SK-N-MC (cell line): ENCODE measurements at regions not wholly inside any gene's neighbourhood (a gene's known extent, or its start where the extent isn't known, plus 50 kb on each side); places are given as distances from the start of the nearest gene placed in this dataset.

Source experiments
- EZH2 ChIP-seq: fragments of 200-600 bp; sonication (generic); IDR thresholded peaks from one replicate; pipeline ENCODE4 v1.6.1; 2017; ENCODE audit warnings: antibody characterized with exemption
- POLR2AphosphoS5 ChIP-seq: IDR thresholded peaks from 2 replicates; pipeline ENCODE4 v1.6.1; 2012; ENCODE audit warnings: mild to moderate bottlenecking, low read depth, low read length, borderline replicate concordance

DNA sequence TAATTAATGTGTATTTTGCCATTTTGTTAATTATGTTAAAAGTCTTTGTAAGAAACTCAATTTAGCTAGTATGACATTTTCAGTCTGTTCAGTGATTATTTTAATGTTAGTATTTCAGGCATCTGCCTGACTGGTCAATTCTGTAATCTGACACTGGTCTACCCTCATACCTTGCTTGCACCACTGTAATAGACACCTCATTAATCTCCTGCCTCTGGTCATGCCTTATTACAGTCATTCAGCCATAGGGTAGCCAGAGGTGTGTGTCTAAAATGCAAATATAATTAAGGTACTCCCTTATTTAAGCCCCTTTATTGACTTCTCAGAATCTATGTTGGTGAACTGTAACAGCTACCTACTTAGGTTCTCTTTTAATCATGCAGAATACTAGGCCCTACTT, 861.1 kb upstream of the IGFBP7 start:
- TF ChIP-seq EZH2 = no peak
- TF ChIP-seq POLR2AphosphoS5 = no peak
